ENCODE measurements at regions not wholly inside any gene's neighbourhood (a gene's known extent, or its start where the extent isn't known, plus 50 kb on each side); places are given as distances from the start of the nearest gene placed in this dataset.

- H3K27ac ChIP-seq, result no peak overlapping the region
- no peaks in the 10 kb centered on the region for H3K9me3 ChIP-seq
- DNase-seq (ENCODE audit: low spot score in 2 of 2), result no peak
- H3K36me3 ChIP-seq, result no peaks in the 10 kb centered on the region
- TF ChIP-seq POLR2AphosphoS5 (IDR thresholded peaks at IDR 0.05), result no peak
- TF ChIP-seq, protein P1, sequence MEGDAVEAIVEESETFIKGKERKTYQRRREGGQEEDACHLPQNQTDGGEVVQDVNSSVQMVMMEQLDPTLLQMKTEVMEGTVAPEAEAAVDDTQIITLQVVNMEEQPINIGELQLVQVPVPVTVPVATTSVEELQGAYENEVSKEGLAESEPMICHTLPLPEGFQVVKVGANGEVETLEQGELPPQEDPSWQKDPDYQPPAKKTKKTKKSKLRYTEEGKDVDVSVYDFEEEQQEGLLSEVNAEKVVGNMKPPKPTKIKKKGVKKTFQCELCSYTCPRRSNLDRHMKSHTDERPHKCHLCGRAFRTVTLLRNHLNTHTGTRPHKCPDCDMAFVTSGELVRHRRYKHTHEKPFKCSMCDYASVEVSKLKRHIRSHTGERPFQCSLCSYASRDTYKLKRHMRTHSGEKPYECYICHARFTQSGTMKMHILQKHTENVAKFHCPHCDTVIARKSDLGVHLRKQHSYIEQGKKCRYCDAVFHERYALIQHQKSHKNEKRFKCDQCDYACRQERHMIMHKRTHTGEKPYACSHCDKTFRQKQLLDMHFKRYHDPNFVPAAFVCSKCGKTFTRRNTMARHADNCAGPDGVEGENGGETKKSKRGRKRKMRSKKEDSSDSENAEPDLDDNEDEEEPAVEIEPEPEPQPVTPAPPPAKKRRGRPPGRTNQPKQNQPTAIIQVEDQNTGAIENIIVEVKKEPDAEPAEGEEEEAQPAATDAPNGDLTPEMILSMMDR (IDR thresholded peaks at IDR 0.05), result no peak
- TF ChIP-seq POLR2A (IDR thresholded peaks at IDR 0.05), result no peak
- no peaks in the 10 kb centered on the region for H3K4me1 ChIP-seq
- no peak overlapping the region for H3K4me3 ChIP-seq
- intact Hi-C loops (cut with DNase I; ENCODE audit: low total_unique reads), result no loop called here
- no peaks in the 10 kb centered on the region for H3K27me3 ChIP-seq
Observed at GRCh38 chr3:124553178-124553577, 177.1 kb upstream of the UMPS start.

GRCh38 chr3:124556636-124557035 lies 173.6 kb upstream of the UMPS start:
- no peak overlapping the region for H3K4me3 ChIP-seq
- no peaks in the 10 kb centered on the region for H3K36me3 ChIP-seq
- no peaks in the 10 kb centered on the region for H3K27me3 ChIP-seq
- intact Hi-C loops (cut with DNase I; ENCODE audit: low total_unique reads), result no loop called here
- no peak for DNase-seq (ENCODE audit: low spot score in 2 of 2)
- peaks cover 0 to 7% of the 10 kb centered on the region in 2 donors for H3K4me1 ChIP-seq
- TF ChIP-seq POLR2A (IDR thresholded peaks at IDR 0.05), result no peak
- TF ChIP-seq, protein P1 (IDR thresholded peaks at IDR 0.05), result no peak
- TF ChIP-seq POLR2AphosphoS5 (IDR thresholded peaks at IDR 0.05), result no peak
- no peak overlapping the region for H3K27ac ChIP-seq
- no peaks in the 10 kb centered on the region for H3K9me3 ChIP-seq

GRCh38 chr3:124557433-124558232 lies 172.6 kb upstream of the UMPS start:
- peaks cover 0 to 7% of the 10 kb centered on the region in 2 donors for H3K4me1 ChIP-seq
- no peak overlapping the region for H3K4me3 ChIP-seq
- no peaks in the 10 kb centered on the region for H3K36me3 ChIP-seq
- H3K9me3 ChIP-seq, result no peaks in the 10 kb centered on the region
- no peak overlapping the region for H3K27ac ChIP-seq
- intact Hi-C loops (cut with DNase I; ENCODE audit: low total_unique reads), result no loop called here
- TF ChIP-seq POLR2A (IDR thresholded peaks at IDR 0.05), result no peak
- TF ChIP-seq, protein P1 (IDR thresholded peaks at IDR 0.05), result no peak
- no peaks in the 10 kb centered on the region for H3K27me3 ChIP-seq
- no peak for DNase-seq (ENCODE audit: low spot score in 2 of 2)

- peak; percentile 67 to 76 for DNase-seq (ENCODE audit: low spot score in 2 of 2)
- H3K4me3 ChIP-seq, result no peak overlapping the region
- H3K9me3 ChIP-seq, result no peaks in the 10 kb centered on the region
- no peaks in the 10 kb centered on the region for H3K36me3 ChIP-seq
- H3K27me3 ChIP-seq, result no peaks in the 10 kb centered on the region
- TF ChIP-seq POLR2A (IDR thresholded peaks at IDR 0.05) (no peak), POLR2AphosphoS5 (IDR thresholded peaks at IDR 0.05) (no peak)
- TF ChIP-seq, protein P1 (IDR thresholded peaks at IDR 0.05), result no peak
- H3K27ac ChIP-seq, result peak overlapping the region; percentile 21 to 34
- H3K4me1 ChIP-seq, result peaks cover 0 to 7% of the 10 kb centered on the region in 2 donors
- intact Hi-C loops (cut with DNase I; ENCODE audit: low total_unique reads), result no loop called here
Observed at GRCh38 chr3:124558991-124559845, 171.0 kb upstream of the UMPS start.
